HEK293 (cell line): ENCODE measurements at regions not wholly inside any gene's neighbourhood (a gene's known extent, or its start where the extent isn't known, plus 50 kb on each side); places are given as distances from the start of the nearest gene placed in this dataset.

Experiments used
- CTCF ChIA-PET: fragments of 350-600 bp; formaldehyde crosslinking; extraction: SDS; loops from one replicate; lab custom pipeline; 2021; ENCODE audit warnings: antibody characterized with exemption; lab: Yijun Ruan, JAX
- POLR2A ChIA-PET: fragments of 300-600 bp; formaldehyde crosslinking; extraction: SDS; loops from one replicate; lab custom pipeline; 2020; ENCODE audit warnings: antibody characterized with exemption, inconsistent platforms; lab: Yijun Ruan, JAX
- H3K27ac ChIP-seq: fragments of 200-500 bp; sonication (Bioruptor generic); 2 replicates; pipeline ENCODE4 v1.5.1; 2014; ENCODE audit warnings: low read depth, low read length, control low read depth, inconsistent platforms; ENCODE audit errors: extremely low read depth
- H3K36me3 ChIP-seq, 2 experiments: fragments of 200-500 bp in 1 of 2; sonication (Bioruptor generic) in 1 of 2; 1 replicate in 1 of 2; 2 replicates in 1 of 2; pipeline ENCODE4 v1.5.1; 2014 to 2017; ENCODE audit warnings: inconsistent platforms in 2 of 2, low read length in 2 of 2; ENCODE audit not compliant: control insufficient read depth in 2 of 2, insufficient read depth in 1 of 2
- H3K4me1 ChIP-seq: fragments of 200-500 bp; sonication (Bioruptor generic); 2 replicates; pipeline ENCODE4 v1.5.1; 2014; ENCODE audit warnings: mild to moderate bottlenecking, low read length, inconsistent platforms; ENCODE audit not compliant: control insufficient read depth, insufficient read depth
- H3K4me3 ChIP-seq: 2 replicates; pipeline ENCODE4 v1.5.1; 2011; ENCODE audit warnings: low read depth, mild to moderate bottlenecking, control low read depth, low read length, moderate library complexity
- H3K9me3 ChIP-seq: fragments of 200-500 bp; sonication (Bioruptor generic); 2 replicates; pipeline ENCODE4 v1.5.1; 2014; ENCODE audit warnings: low read depth, low read length, inconsistent platforms; ENCODE audit not compliant: control insufficient read depth, insufficient read depth
- AEBP2 ChIP-seq: fragments of 450-650 bp; formaldehyde crosslinking; IDR thresholded peaks from 2 replicates; pipeline ENCODE4 v1.5.1; 2016; ENCODE audit warnings: missing biosample characterization, missing genetic modification characterization, borderline replicate concordance
- BCL11B ChIP-seq: fragments of 450-650 bp; formaldehyde crosslinking; IDR thresholded peaks from 2 replicates; pipeline ENCODE4 v1.5.1; 2016; ENCODE audit warnings: low read depth, missing biosample characterization, missing genetic modification characterization
- FEZF1 ChIP-seq: fragments of 450-650 bp; formaldehyde crosslinking; IDR thresholded peaks from 2 replicates; pipeline ENCODE4 v1.5.1; 2016; ENCODE audit warnings: missing biosample characterization, missing genetic modification characterization
- HOXA7 ChIP-seq: sonication (generic); formaldehyde crosslinking; IDR thresholded peaks from 2 replicates; pipeline ENCODE4 v1.8.1; 2022; ENCODE audit warnings: missing genetic modification reagents, borderline replicate concordance
- HOXC10 ChIP-seq: sonication (generic); formaldehyde crosslinking; IDR thresholded peaks from 2 replicates; pipeline ENCODE4 v1.8.1; 2023; ENCODE audit warnings: mild to moderate bottlenecking, missing genetic modification reagents
- INSM2 ChIP-seq: fragments of 450-650 bp; formaldehyde crosslinking; IDR thresholded peaks from 2 replicates; pipeline ENCODE4 v1.5.1; 2016; ENCODE audit warnings: missing biosample characterization, missing genetic modification characterization
- PBX3 ChIP-seq: sonication (generic); formaldehyde crosslinking; IDR thresholded peaks from 2 replicates; pipeline ENCODE4 v1.8.1; 2022; ENCODE audit warnings: mild to moderate bottlenecking, moderate library complexity, missing genetic modification reagents
- RBAK ChIP-seq: fragments of 450-650 bp; formaldehyde crosslinking; IDR thresholded peaks from 2 replicates; pipeline ENCODE4 v1.5.1; 2016; ENCODE audit warnings: missing biosample characterization, missing genetic modification characterization
- ZNF146 ChIP-seq: fragments of 450-650 bp; formaldehyde crosslinking; IDR thresholded peaks from 2 replicates; pipeline ENCODE4 v1.5.1; 2016; ENCODE audit warnings: missing biosample characterization, missing genetic modification characterization
- ZNF16 ChIP-seq: fragments of 450-650 bp; formaldehyde crosslinking; IDR thresholded peaks from 2 replicates; pipeline ENCODE4 v1.5.1; 2016; ENCODE audit warnings: low read depth, missing biosample characterization, missing genetic modification characterization
- ZNF223 ChIP-seq: fragments of 450-650 bp; formaldehyde crosslinking; IDR thresholded peaks from 2 replicates; pipeline ENCODE4 v1.5.1; 2016; ENCODE audit warnings: missing biosample characterization, missing genetic modification characterization
- ZNF239 ChIP-seq: fragments of 450-650 bp; formaldehyde crosslinking; IDR thresholded peaks from 2 replicates; pipeline ENCODE4 v1.5.1; 2016; ENCODE audit warnings: missing biosample characterization, missing genetic modification characterization
- ZNF24 ChIP-seq: fragments of 450-650 bp; formaldehyde crosslinking; IDR thresholded peaks from 2 replicates; pipeline ENCODE4 v1.5.1; 2016; ENCODE audit warnings: missing biosample characterization, missing genetic modification characterization
- ZNF248 ChIP-seq: fragments of 450-650 bp; formaldehyde crosslinking; IDR thresholded peaks from 2 replicates; pipeline ENCODE4 v1.5.1; 2017; ENCODE audit warnings: missing biosample characterization, missing genetic modification characterization
- ZNF274 ChIP-seq, 2 experiments: fragments of 200-500 bp in 1 of 2; fragments of 450-650 bp in 1 of 2; sonication (Bioruptor generic) in 1 of 2; formaldehyde crosslinking in 1 of 2; IDR thresholded peaks; 2 replicates each; pipeline versions ENCODE4 v1.5.1 to v1.6.1; 2014 to 2016; ENCODE audit warnings: borderline replicate concordance in 1 of 2, inconsistent platforms in 1 of 2, low read length in 1 of 2, missing biosample characterization in 1 of 2, missing genetic modification characterization in 1 of 2
- ZNF37A ChIP-seq: fragments of 450-650 bp; IDR thresholded peaks from 2 replicates; pipeline ENCODE4 v1.5.1; 2018; ENCODE audit warnings: missing biosample characterization, missing genetic modification characterization
- ZNF449 ChIP-seq: fragments of 450-650 bp; formaldehyde crosslinking; IDR thresholded peaks from 2 replicates; pipeline ENCODE4 v1.5.1; 2017; ENCODE audit warnings: missing biosample characterization, mild to moderate bottlenecking, missing genetic modification characterization, moderate library complexity
- ZNF529 ChIP-seq: fragments of 450-650 bp; formaldehyde crosslinking; IDR thresholded peaks from 2 replicates; pipeline ENCODE4 v1.5.1; 2017; ENCODE audit warnings: missing genetic modification characterization, missing biosample characterization; ENCODE audit not compliant: insufficient replicate concordance
- ZNF560 ChIP-seq: fragments of 450-650 bp; formaldehyde crosslinking; IDR thresholded peaks from 2 replicates; pipeline ENCODE4 v1.5.1; 2017; ENCODE audit warnings: missing biosample characterization, missing genetic modification characterization, borderline replicate concordance
- ZNF660 ChIP-seq: fragments of 450-650 bp; IDR thresholded peaks from 2 replicates; pipeline ENCODE4 v1.5.1; 2018; ENCODE audit warnings: missing biosample characterization, mild to moderate bottlenecking, missing genetic modification characterization
- ZNF792 ChIP-seq: fragments of 450-650 bp; formaldehyde crosslinking; IDR thresholded peaks from 2 replicates; pipeline ENCODE4 v1.5.1; 2016; ENCODE audit warnings: missing biosample characterization, missing genetic modification characterization
- ZSCAN16 ChIP-seq: fragments of 450-650 bp; formaldehyde crosslinking; IDR thresholded peaks from 2 replicates; pipeline ENCODE4 v1.5.1; 2016; ENCODE audit warnings: missing biosample characterization, missing genetic modification characterization
- TF ChIP-seq, protein P1 (sequence below): fragments of 450-650 bp; formaldehyde crosslinking; IDR thresholded peaks from 2 replicates; pipeline ENCODE4 v1.5.1; 2016; ENCODE audit warnings: missing biosample characterization, missing genetic modification characterization
- TF ChIP-seq, protein P2 (sequence below): fragments of 450-650 bp; formaldehyde crosslinking; IDR thresholded peaks from 2 replicates; pipeline ENCODE4 v1.5.1; 2016; ENCODE audit warnings: missing biosample characterization, missing genetic modification characterization

GRCh38 chr12:17139931-17140330 lies 534.0 kb upstream of the LMO3 start (continued):
- TF ChIP-seq, protein P1, sequence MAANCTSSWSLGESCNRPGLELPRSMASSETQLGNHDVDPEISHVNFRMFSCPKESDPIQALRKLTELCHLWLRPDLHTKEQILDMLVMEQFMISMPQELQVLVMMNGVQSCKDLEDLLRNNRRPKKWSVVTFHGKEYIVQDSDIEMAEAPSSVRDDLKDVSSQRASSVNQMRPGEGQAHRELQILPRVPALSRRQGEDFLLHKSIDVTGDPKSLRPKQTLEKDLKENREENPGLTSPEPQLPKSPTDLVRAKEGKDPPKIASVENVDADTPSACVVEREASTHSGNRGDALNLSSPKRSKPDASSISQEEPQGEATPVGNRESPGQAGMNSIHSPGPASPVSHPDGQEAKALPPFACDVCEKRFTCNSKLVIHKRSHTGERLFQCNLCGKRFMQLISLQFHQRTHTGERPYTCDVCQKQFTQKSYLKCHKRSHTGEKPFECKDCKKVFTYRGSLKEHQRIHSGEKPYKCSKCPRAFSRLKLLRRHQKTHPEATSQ (tag by site-specific recombination), result no peak
- TF ChIP-seq ZNF792 (no peak), ZNF529 (tag by site-specific recombination) (no peak), ZNF223 (tag by site-specific recombination) (no peak), ZNF660 (tag by site-specific recombination) (no peak)

- no peaks in the 10 kb centered on the region for H3K4me1 ChIP-seq
- H3K36me3 ChIP-seq, result no peaks in the 10 kb centered on the region
- ChIA-PET POLR2A (no interaction called here), CTCF (no interaction called here)
- H3K4me3 ChIP-seq, result no peak overlapping the region
- H3K27ac ChIP-seq, result no peak overlapping the region
- TF ChIP-seq ZNF24 (no peak), ZNF248 (tag by site-specific recombination) (no peak), FEZF1 (tag by site-specific recombination) (no peak), RBAK (tag by site-specific recombination) (no peak), BCL11B (tag by site-specific recombination) (no peak), HOXA7 (CRISPR knock-in tag) (no peak), ZNF239 (no peak), AEBP2 (no peak), ZNF16 (tag by site-specific recombination) (no peak), ZSCAN16 (no peak), ZNF37A (no peak), HOXC10 (no peak), INSM2 (tag by site-specific recombination) (no peak), ZNF560 (tag by site-specific recombination) (no peak), ZNF449 (tag by site-specific recombination) (no peak), ZNF146 (no peak), ZNF274 (IDR thresholded peaks at IDR 0.05; ENCODE audit: low read length) (no peak), ZNF274 (tag by site-specific recombination; IDR thresholded peaks at IDR 0.05; ENCODE audit: borderline replicate concordance) (no peak), PBX3 (no peak)
- TF ChIP-seq, protein P2, sequence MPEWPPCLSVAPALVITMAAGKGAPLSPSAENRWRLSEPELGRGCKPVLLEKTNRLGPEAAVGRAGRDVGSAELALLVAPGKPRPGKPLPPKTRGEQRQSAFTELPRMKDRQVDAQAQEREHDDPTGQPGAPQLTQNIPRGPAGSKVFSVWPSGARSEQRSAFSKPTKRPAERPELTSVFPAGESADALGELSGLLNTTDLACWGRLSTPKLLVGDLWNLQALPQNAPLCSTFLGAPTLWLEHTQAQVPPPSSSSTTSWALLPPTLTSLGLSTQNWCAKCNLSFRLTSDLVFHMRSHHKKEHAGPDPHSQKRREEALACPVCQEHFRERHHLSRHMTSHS (tag by site-specific recombination), result no peak
- H3K9me3 ChIP-seq, result no peaks in the 10 kb centered on the region
Observed at GRCh38 chr12:17137396-17137795, 531.4 kb upstream of the LMO3 start.
